ENCODE measurements at regions not wholly inside any gene's neighbourhood (a gene's known extent, or its start where the extent isn't known, plus 50 kb on each side); places are given as distances from the start of the nearest gene placed in this dataset.

DNA sequence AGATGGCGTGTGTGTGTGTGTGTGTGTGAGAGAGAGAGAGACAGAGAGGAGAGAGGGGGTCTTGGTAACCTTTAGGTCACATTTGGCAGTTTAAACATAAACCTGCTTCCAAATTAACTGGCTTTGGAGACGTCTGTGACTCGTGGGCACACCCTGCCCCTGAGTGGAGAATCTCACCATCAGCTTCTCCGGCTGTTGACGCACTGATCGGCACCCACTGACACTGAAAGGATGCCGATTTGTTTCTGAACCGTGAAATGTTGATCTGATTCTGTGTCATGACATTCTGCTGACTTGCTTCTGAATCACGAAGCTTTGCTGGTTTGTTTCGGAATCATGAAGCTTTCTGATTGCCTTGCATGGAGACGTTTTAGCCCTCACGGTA is 114.7 kb downstream of the RTP5 start:
- no peak for TF ChIP-seq TAF1 (IDR thresholded peaks at IDR 0.05; ENCODE audit: borderline replicate concordance, insufficient read depth, low read length)
- no peak for TF ChIP-seq FOXP2 (optimal IDR thresholded peaks at IDR 0.05; ENCODE audit: borderline replicate concordance, extremely low read depth, extremely low read length, insufficient read depth)
- no peak for TF ChIP-seq SIN3A (IDR thresholded peaks at IDR 0.05; ENCODE audit: borderline replicate concordance, insufficient read depth, low read length)
- TF ChIP-seq POLR2AphosphoS5 (IDR thresholded peaks at IDR 0.05; ENCODE audit: low read depth, low read length) = no peak
- TF ChIP-seq, protein P1, sequence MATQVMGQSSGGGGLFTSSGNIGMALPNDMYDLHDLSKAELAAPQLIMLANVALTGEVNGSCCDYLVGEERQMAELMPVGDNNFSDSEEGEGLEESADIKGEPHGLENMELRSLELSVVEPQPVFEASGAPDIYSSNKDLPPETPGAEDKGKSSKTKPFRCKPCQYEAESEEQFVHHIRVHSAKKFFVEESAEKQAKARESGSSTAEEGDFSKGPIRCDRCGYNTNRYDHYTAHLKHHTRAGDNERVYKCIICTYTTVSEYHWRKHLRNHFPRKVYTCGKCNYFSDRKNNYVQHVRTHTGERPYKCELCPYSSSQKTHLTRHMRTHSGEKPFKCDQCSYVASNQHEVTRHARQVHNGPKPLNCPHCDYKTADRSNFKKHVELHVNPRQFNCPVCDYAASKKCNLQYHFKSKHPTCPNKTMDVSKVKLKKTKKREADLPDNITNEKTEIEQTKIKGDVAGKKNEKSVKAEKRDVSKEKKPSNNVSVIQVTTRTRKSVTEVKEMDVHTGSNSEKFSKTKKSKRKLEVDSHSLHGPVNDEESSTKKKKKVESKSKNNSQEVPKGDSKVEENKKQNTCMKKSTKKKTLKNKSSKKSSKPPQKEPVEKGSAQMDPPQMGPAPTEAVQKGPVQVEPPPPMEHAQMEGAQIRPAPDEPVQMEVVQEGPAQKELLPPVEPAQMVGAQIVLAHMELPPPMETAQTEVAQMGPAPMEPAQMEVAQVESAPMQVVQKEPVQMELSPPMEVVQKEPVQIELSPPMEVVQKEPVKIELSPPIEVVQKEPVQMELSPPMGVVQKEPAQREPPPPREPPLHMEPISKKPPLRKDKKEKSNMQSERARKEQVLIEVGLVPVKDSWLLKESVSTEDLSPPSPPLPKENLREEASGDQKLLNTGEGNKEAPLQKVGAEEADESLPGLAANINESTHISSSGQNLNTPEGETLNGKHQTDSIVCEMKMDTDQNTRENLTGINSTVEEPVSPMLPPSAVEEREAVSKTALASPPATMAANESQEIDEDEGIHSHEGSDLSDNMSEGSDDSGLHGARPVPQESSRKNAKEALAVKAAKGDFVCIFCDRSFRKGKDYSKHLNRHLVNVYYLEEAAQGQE (IDR thresholded peaks at IDR 0.05; ENCODE audit: insufficient read depth in 1 of 2, low read depth in 2 of 2, low read length in 2 of 2) = no peak

DNA sequence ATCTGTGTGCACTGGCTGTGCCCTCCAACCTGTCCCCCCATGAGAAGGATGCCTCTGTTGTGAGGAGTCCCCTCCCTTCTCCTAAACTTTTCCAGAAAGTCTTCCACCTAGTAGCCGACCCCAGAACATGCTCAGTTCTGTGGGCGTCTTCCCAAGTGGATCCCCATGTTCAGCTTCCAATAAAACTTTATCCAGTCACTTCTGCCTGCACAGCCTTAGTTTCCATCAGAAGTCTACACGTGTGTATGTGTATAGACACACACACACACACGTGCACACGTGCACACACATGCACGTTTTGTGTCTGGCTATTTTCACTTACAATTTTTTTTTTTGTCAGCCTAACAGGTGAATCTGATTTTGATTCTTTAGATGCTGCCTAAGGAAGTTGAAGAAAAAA is 115.1 kb downstream of the RTP5 start:
- TF ChIP-seq, protein P1 (IDR thresholded peaks at IDR 0.05; ENCODE audit: insufficient read depth in 1 of 2, low read depth in 2 of 2, low read length in 2 of 2) = no peak
- TF ChIP-seq SIN3A (IDR thresholded peaks at IDR 0.05; ENCODE audit: borderline replicate concordance, insufficient read depth, low read length) (no peak), POLR2AphosphoS5 (IDR thresholded peaks at IDR 0.05; ENCODE audit: low read depth, low read length) (no peak)

DNA sequence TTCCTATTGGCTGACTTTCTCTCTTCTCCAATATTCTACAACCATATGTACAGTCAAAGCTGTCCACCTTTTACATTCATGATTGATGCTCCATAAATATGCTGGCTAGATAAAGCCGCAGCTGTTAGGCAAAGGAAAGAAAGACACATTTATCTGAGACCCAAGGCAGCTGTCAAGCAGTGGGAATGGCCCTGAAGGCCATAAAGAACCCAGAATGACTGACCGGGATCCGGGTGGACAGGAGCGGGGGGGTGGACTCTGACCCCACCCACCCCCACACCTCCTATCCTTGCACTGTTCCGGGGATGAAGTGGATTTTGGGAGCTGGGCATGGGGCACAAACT is 116.4 kb downstream of the RTP5 start:
- TF ChIP-seq SIN3A (IDR thresholded peaks at IDR 0.05; ENCODE audit: borderline replicate concordance, insufficient read depth, low read length) (no peak), TAF1 (IDR thresholded peaks at IDR 0.05; ENCODE audit: borderline replicate concordance, insufficient read depth, low read length) (no peak), FOXP2 (optimal IDR thresholded peaks at IDR 0.05; ENCODE audit: borderline replicate concordance, extremely low read depth, extremely low read length, insufficient read depth) (no peak), POLR2AphosphoS5 (IDR thresholded peaks at IDR 0.05; ENCODE audit: low read depth, low read length) (no peak)
- TF ChIP-seq, protein P1 (IDR thresholded peaks at IDR 0.05; ENCODE audit: insufficient read depth in 1 of 2, low read depth in 2 of 2, low read length in 2 of 2) = no peak

DNA sequence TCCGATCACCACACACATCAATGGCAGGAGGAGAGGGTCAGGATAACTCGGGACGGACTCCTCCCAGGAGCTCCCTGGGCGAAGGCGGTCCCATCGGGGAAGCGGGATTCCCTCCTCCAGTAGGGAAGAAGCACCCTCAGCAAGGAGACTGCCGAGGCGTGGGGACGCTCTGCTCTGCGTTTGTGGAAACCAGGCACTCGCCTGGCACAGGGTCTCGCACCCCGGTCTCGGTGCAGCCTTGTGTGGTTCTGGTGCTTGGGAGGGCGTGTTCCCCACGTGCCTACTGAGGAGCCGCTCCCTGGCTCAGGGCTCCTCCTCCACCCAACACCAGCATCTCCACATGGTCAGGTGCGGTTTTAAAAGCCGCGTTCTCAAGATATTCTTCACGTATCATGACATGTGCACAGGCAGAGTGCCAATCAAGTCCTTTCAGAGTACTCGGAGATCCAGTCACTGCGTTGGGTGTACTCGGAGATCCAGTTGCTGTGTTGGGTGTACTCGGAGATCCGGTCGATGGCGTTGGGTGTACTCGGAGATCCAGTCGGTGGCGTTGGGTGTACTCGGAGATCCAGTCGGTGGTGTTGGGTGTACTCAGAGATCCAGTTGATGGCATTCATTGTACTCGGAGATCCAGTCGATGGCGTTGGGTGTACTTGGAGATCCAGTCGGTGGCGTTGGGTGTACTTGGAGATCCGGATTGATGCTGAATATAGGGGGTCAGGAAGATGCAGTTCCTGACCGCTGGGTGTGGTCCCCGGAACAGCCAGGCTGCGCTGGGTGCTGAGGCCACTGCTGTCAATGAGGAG is 117.5 kb downstream of the RTP5 start:
- TF ChIP-seq, protein P1 (IDR thresholded peaks at IDR 0.05; ENCODE audit: insufficient read depth in 1 of 2, low read depth in 2 of 2, low read length in 2 of 2) = no peak
- no peak for TF ChIP-seq SIN3A (IDR thresholded peaks at IDR 0.05; ENCODE audit: borderline replicate concordance, insufficient read depth, low read length)
- no peak for TF ChIP-seq POLR2AphosphoS5 (IDR thresholded peaks at IDR 0.05; ENCODE audit: low read depth, low read length)
- no peak for TF ChIP-seq FOXP2 (optimal IDR thresholded peaks at IDR 0.05; ENCODE audit: borderline replicate concordance, extremely low read depth, extremely low read length, insufficient read depth)
- TF ChIP-seq TAF1 (IDR thresholded peaks at IDR 0.05; ENCODE audit: borderline replicate concordance, insufficient read depth, low read length) = no peak

DNA sequence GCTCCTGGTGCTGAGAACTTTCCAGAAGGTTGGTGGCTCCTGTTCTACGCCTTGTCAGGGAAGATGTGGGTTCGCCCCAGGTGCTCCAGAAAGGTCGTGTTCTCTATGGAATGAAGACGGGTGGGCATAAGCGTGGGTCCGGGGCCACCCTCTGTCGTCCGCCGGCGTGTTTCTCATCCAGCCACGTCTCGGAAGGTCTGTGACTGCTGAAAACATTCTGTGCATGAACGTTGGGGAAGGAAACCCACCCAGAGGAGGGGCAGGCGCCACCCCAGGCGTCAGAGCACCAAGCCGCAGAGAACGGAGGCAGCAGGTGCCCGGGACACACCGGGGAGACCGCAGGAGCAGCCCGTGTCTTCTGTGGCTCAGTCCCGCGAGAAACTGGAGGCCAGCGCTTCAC is 118.2 kb downstream of the RTP5 start:
- TF ChIP-seq, protein P1 (IDR thresholded peaks at IDR 0.05; ENCODE audit: insufficient read depth in 1 of 2, low read depth in 2 of 2, low read length in 2 of 2) = no peak
- no peak for TF ChIP-seq POLR2AphosphoS5 (IDR thresholded peaks at IDR 0.05; ENCODE audit: low read depth, low read length)
- no peak for TF ChIP-seq SIN3A (IDR thresholded peaks at IDR 0.05; ENCODE audit: borderline replicate concordance, insufficient read depth, low read length)
- no peak for TF ChIP-seq FOXP2 (optimal IDR thresholded peaks at IDR 0.05; ENCODE audit: borderline replicate concordance, extremely low read depth, extremely low read length, insufficient read depth)
- TF ChIP-seq TAF1 (IDR thresholded peaks at IDR 0.05; ENCODE audit: borderline replicate concordance, insufficient read depth, low read length) = no peak
